Hepatocyte (in vitro differentiated cells): ENCODE measurements at regions not wholly inside any gene's neighbourhood (a gene's known extent, or its start where the extent isn't known, plus 50 kb on each side); places are given as distances from the start of the nearest gene placed in this dataset.
"Not testable (repeated sequence)": the region's sequence is repeated elsewhere in the genome, so short reads cannot be mapped to it uniquely, and the experiment has no call there.

ENCODE experiments used
- EZH2 ChIP-seq: fragments of 200-600 bp; sonication (generic); IDR thresholded peaks from 2 replicates; pipeline ENCODE4 v1.6.1; 2016; ENCODE audit warnings: antibody characterized with exemption, mild to moderate bottlenecking, borderline replicate concordance
- EZH2phosphoT487 ChIP-seq: fragments of 200-600 bp; sonication (generic); IDR thresholded peaks from one replicate; pipeline ENCODE4 v1.6.1; 2018; ENCODE audit warnings: antibody characterized with exemption, mild to moderate bottlenecking, low read depth, moderate library complexity; ENCODE audit not compliant: unreplicated experiment, severe bottlenecking
- TF ChIP-seq, protein P1 (sequence below): fragments of 200-600 bp; sonication (generic); IDR thresholded peaks from 2 replicates; pipeline ENCODE4 v1.5.1; 2016; ENCODE audit warnings: antibody characterized with exemption, mild to moderate bottlenecking; ENCODE audit not compliant: poor library complexity

- TF ChIP-seq, protein P1, sequence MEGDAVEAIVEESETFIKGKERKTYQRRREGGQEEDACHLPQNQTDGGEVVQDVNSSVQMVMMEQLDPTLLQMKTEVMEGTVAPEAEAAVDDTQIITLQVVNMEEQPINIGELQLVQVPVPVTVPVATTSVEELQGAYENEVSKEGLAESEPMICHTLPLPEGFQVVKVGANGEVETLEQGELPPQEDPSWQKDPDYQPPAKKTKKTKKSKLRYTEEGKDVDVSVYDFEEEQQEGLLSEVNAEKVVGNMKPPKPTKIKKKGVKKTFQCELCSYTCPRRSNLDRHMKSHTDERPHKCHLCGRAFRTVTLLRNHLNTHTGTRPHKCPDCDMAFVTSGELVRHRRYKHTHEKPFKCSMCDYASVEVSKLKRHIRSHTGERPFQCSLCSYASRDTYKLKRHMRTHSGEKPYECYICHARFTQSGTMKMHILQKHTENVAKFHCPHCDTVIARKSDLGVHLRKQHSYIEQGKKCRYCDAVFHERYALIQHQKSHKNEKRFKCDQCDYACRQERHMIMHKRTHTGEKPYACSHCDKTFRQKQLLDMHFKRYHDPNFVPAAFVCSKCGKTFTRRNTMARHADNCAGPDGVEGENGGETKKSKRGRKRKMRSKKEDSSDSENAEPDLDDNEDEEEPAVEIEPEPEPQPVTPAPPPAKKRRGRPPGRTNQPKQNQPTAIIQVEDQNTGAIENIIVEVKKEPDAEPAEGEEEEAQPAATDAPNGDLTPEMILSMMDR: not testable (repeated sequence)
- TF ChIP-seq EZH2phosphoT487, EZH2: not testable (repeated sequence)
Observed at GRCh38 chr5:82583331-82583730, 305.2 kb upstream of the RPS23 start.
